Activated CD8-positive, alpha-beta memory T cell treated with anti-CD3 and anti-CD28 coated beads, Interleukin-2, amount 10 ng/mL, durations not matched to agents 7 days and 5 days (primary cell): ENCODE measurements at regions not wholly inside any gene's neighbourhood (a gene's known extent, or its start where the extent isn't known, plus 50 kb on each side); places are given as distances from the start of the nearest gene placed in this dataset.

ENCODE experiments used
- ATAC-seq: fragments of 150-1000 bp; cut with Tn5 transposase; one replicate; pipeline ENCODE4 v1.10.0; 2021; ENCODE audit warnings: moderate library complexity
- CTCF ChIA-PET: fragments of 350-600 bp; sonication (Branson Sonifier 250); formaldehyde crosslinking; loops from one replicate; lab custom pipeline; 2021; ENCODE audit warnings: antibody characterized with exemption; lab: Charles Lee
- DNase-seq: peaks from one replicate; pipeline ENCODE4 v3.0.0-alpha.2; 2020
- H3K27ac Mint-ChIP-seq: one replicate; pipeline ENCODE4 v1.8.0; 2021; ENCODE audit warnings: mild to moderate bottlenecking, mixed read lengths
- H3K27me3 Mint-ChIP-seq: one replicate; pipeline ENCODE4 v1.8.0; 2021; ENCODE audit warnings: mixed read lengths
- H3K36me3 Mint-ChIP-seq: one replicate; pipeline ENCODE4 v1.8.0; 2021; ENCODE audit warnings: mild to moderate bottlenecking, mixed read lengths
- H3K4me1 Mint-ChIP-seq: one replicate; pipeline ENCODE4 v1.8.0; 2021; ENCODE audit warnings: mixed read lengths
- H3K4me3 Mint-ChIP-seq: one replicate; pipeline ENCODE4 v1.8.0; 2021; ENCODE audit warnings: mild to moderate bottlenecking, moderate library complexity, mixed read lengths
- H3K9me3 Mint-ChIP-seq: one replicate; pipeline ENCODE4 v1.8.0; 2022; ENCODE audit warnings: low read depth, mixed read lengths

- DNase-seq (no peak), ATAC-seq (no peak)
- no peaks in the 10 kb centered on the region for H3K9me3 Mint-ChIP-seq
- H3K36me3 Mint-ChIP-seq, result no peaks in the 10 kb centered on the region
- no peak overlapping the region for H3K27ac Mint-ChIP-seq
- peak overlapping the region; percentile 63 for H3K4me3 Mint-ChIP-seq
- CTCF ChIA-PET, result interaction anchor here (0.7 to 2.1 kb wide), 16 partner anchors 9 to 251 kb away, joined by 3 to 6 read pairs (median 3); partner anchors contain the start of gene IER5L
- H3K27me3 Mint-ChIP-seq, result peaks cover 7% of the 10 kb centered on the region
- peaks cover 9% of the 10 kb centered on the region for H3K4me1 Mint-ChIP-seq
Measured at GRCh38 chr9:129383019-129383560, 205.0 kb upstream of the IER5L start.

- Mint-ChIP-seq H3K9me3 (no peaks in the 10 kb centered on the region), H3K27me3 (peaks cover 11% of the 10 kb centered on the region), H3K4me3 (no peak overlapping the region), H3K36me3 (no peaks in the 10 kb centered on the region), H3K27ac (no peak overlapping the region), H3K4me1 (peaks cover 9% of the 10 kb centered on the region)
- CTCF ChIA-PET, result interaction anchor here (1.0 to 1.3 kb wide), 6 partner anchors 19 to 244 kb away, joined by 3 to 6 read pairs (median 4); no protein-coding TSS in a partner anchor
- ATAC-seq (no peak), DNase-seq (no peak)
Measured at GRCh38 chr9:129382281-129383018, 204.4 kb upstream of the IER5L start.

- Mint-ChIP-seq H3K36me3 (no peaks in the 10 kb centered on the region), H3K27ac (no peak overlapping the region), H3K27me3 (peaks cover 12% of the 10 kb centered on the region), H3K9me3 (no peaks in the 10 kb centered on the region), H3K4me3 (no peak overlapping the region), H3K4me1 (peaks cover 9% of the 10 kb centered on the region)
- CTCF ChIA-PET, result interaction anchor here (1.1 kb wide), 1 partner anchor 207 kb away, joined by 4 read pairs; no protein-coding TSS in a partner anchor
- ATAC-seq, result no peak
- no peak for DNase-seq
Measured at GRCh38 chr9:129381481-129381957, 203.5 kb upstream of the IER5L start.

- H3K27ac Mint-ChIP-seq, result no peak overlapping the region
- H3K27me3 Mint-ChIP-seq, result peaks cover 12% of the 10 kb centered on the region
- H3K36me3 Mint-ChIP-seq, result no peaks in the 10 kb centered on the region
- H3K9me3 Mint-ChIP-seq, result no peaks in the 10 kb centered on the region
- no peak overlapping the region for H3K4me3 Mint-ChIP-seq
- ATAC-seq (no peak), DNase-seq (no peak)
- peaks cover 9% of the 10 kb centered on the region for H3K4me1 Mint-ChIP-seq
- CTCF ChIA-PET, result no interaction called here
Measured at GRCh38 chr9:129380961-129381401, 202.9 kb upstream of the IER5L start.

- H3K27me3 Mint-ChIP-seq, result peaks cover 19% of the 10 kb centered on the region
- ATAC-seq, result no peak
- H3K27ac Mint-ChIP-seq, result no peak overlapping the region
- DNase-seq, result no peak
- no peak overlapping the region for H3K4me3 Mint-ChIP-seq
- H3K36me3 Mint-ChIP-seq, result no peaks in the 10 kb centered on the region
- CTCF ChIA-PET, result no interaction called here
- H3K9me3 Mint-ChIP-seq, result no peaks in the 10 kb centered on the region
- peaks cover 9% of the 10 kb centered on the region for H3K4me1 Mint-ChIP-seq
Measured at GRCh38 chr9:129379886-129380285, 201.8 kb upstream of the IER5L start.

- Mint-ChIP-seq H3K4me1 (peaks cover 9% of the 10 kb centered on the region), H3K9me3 (no peaks in the 10 kb centered on the region), H3K27me3 (peaks cover 21% of the 10 kb centered on the region), H3K27ac (no peak overlapping the region), H3K4me3 (no peak overlapping the region), H3K36me3 (no peaks in the 10 kb centered on the region)
- ATAC-seq (no peak), DNase-seq (no peak)
- CTCF ChIA-PET, result no interaction called here
Measured at GRCh38 chr9:129379181-129379836, 201.2 kb upstream of the IER5L start.

GRCh38 chr9:129377931-129378661 lies 200.0 kb upstream of the IER5L start:
- CTCF ChIA-PET, result no interaction called here
- Mint-ChIP-seq H3K4me3 (no peak overlapping the region), H3K36me3 (no peaks in the 10 kb centered on the region), H3K4me1 (peaks cover 4% of the 10 kb centered on the region), H3K27ac (no peak overlapping the region), H3K9me3 (no peaks in the 10 kb centered on the region), H3K27me3 (peaks cover 25% of the 10 kb centered on the region)
- no peak for DNase-seq
- ATAC-seq, result no peak

- no peaks in the 10 kb centered on the region for H3K9me3 Mint-ChIP-seq
- H3K36me3 Mint-ChIP-seq, result no peaks in the 10 kb centered on the region
- H3K27me3 Mint-ChIP-seq, result peaks cover 20% of the 10 kb centered on the region
- H3K4me3 Mint-ChIP-seq, result no peak overlapping the region
- no peak overlapping the region for H3K27ac Mint-ChIP-seq
- DNase-seq, result no peak
- ATAC-seq, result no peak
- CTCF ChIA-PET, result interaction anchor here (0.7 kb wide), 1 partner anchor 53 kb away, joined by 3 read pairs; no protein-coding TSS in a partner anchor
- no peaks in the 10 kb centered on the region for H3K4me1 Mint-ChIP-seq
Measured at GRCh38 chr9:129377181-129377580, 199.1 kb upstream of the IER5L start.

GRCh38 chr9:129375845-129376244 lies 197.8 kb upstream of the IER5L start:
- Mint-ChIP-seq H3K4me1 (no peaks in the 10 kb centered on the region), H3K9me3 (no peaks in the 10 kb centered on the region), H3K4me3 (no peak overlapping the region), H3K27ac (no peak overlapping the region), H3K27me3 (peaks cover 18% of the 10 kb centered on the region), H3K36me3 (no peaks in the 10 kb centered on the region)
- CTCF ChIA-PET, result interaction anchor here (1.3 kb wide), 1 partner anchor 237 kb away, joined by 3 read pairs; no protein-coding TSS in a partner anchor
- ATAC-seq (no peak), DNase-seq (no peak)

GRCh38 chr9:129374651-129375050 lies 196.6 kb upstream of the IER5L start:
- ATAC-seq (no peak), DNase-seq (no peak)
- Mint-ChIP-seq H3K27me3 (peaks cover 18% of the 10 kb centered on the region), H3K4me1 (no peaks in the 10 kb centered on the region), H3K27ac (no peak overlapping the region), H3K9me3 (no peaks in the 10 kb centered on the region), H3K36me3 (no peaks in the 10 kb centered on the region), H3K4me3 (no peak overlapping the region)
- CTCF ChIA-PET, result no interaction called here

GRCh38 chr9:129374231-129374630 lies 196.2 kb upstream of the IER5L start:
- DNase-seq, result no peak
- Mint-ChIP-seq H3K27me3 (peaks cover 18% of the 10 kb centered on the region), H3K36me3 (no peaks in the 10 kb centered on the region), H3K27ac (no peak overlapping the region), H3K4me3 (no peak overlapping the region), H3K9me3 (peaks cover under 1% of the 10 kb centered on the region), H3K4me1 (no peaks in the 10 kb centered on the region)
- CTCF ChIA-PET, result interaction anchor here (1.0 kb wide), 1 partner anchor 9 kb away, joined by 3 read pairs; no protein-coding TSS in a partner anchor
- no peak for ATAC-seq

GRCh38 chr9:129373361-129373760 lies 195.3 kb upstream of the IER5L start:
- DNase-seq (no peak), ATAC-seq (no peak)
- H3K4me1 Mint-ChIP-seq, result no peaks in the 10 kb centered on the region
- no peaks in the 10 kb centered on the region for H3K36me3 Mint-ChIP-seq
- H3K4me3 Mint-ChIP-seq, result no peak overlapping the region
- peaks cover 20% of the 10 kb centered on the region for H3K27me3 Mint-ChIP-seq
- CTCF ChIA-PET, result interaction anchor here (1.0 kb wide), 1 partner anchor 10 kb away, joined by 3 read pairs; no protein-coding TSS in a partner anchor
- H3K9me3 Mint-ChIP-seq, result peaks cover 2% of the 10 kb centered on the region
- no peak overlapping the region for H3K27ac Mint-ChIP-seq

- CTCF ChIA-PET, result no interaction called here
- no peaks in the 10 kb centered on the region for H3K36me3 Mint-ChIP-seq
- DNase-seq (no peak), ATAC-seq (no peak)
- H3K4me3 Mint-ChIP-seq, result no peak overlapping the region
- no peaks in the 10 kb centered on the region for H3K4me1 Mint-ChIP-seq
- H3K9me3 Mint-ChIP-seq, result peaks cover 2% of the 10 kb centered on the region
- peaks cover 13% of the 10 kb centered on the region for H3K27me3 Mint-ChIP-seq
- no peak overlapping the region for H3K27ac Mint-ChIP-seq
Measured at GRCh38 chr9:129370770-129371169, 192.7 kb upstream of the IER5L start.
